ENCODE measurements at regions not wholly inside any gene's neighbourhood (a gene's known extent, or its start where the extent isn't known, plus 50 kb on each side); places are given as distances from the start of the nearest gene placed in this dataset.

GRCh38 chr2:60377825-60378224 is 175.6 kb downstream of the BCL11A start:
- no peak for TF ChIP-seq CTCF (IDR thresholded peaks at IDR 0.05)
- H3K36me3 Mint-ChIP-seq (ENCODE audit: low read depth) = no peaks in the 10 kb centered on the region
- no peak overlapping the region for H3K4me3 Mint-ChIP-seq
- H3K9me3 Mint-ChIP-seq = peaks cover 3% of the 10 kb centered on the region
- no peak overlapping the region for H3K27ac Mint-ChIP-seq
- no peaks in the 10 kb centered on the region for H3K4me1 Mint-ChIP-seq (ENCODE audit: low read depth)
- H3K27me3 Mint-ChIP-seq (ENCODE audit: insufficient read depth) = peaks cover 4% of the 10 kb centered on the region
- no peak for DNase-seq

GRCh38 chr2:60376252-60376651 is 177.2 kb downstream of the BCL11A start:
- no peak for DNase-seq
- TF ChIP-seq CTCF (IDR thresholded peaks at IDR 0.05) = no peak
- H3K9me3 Mint-ChIP-seq = no peaks in the 10 kb centered on the region; the same call in none of the 2 replicates
- H3K4me3 Mint-ChIP-seq = no peak overlapping the region
- H3K4me1 Mint-ChIP-seq (ENCODE audit: low read depth) = no peaks in the 10 kb centered on the region
- H3K27me3 Mint-ChIP-seq (ENCODE audit: insufficient read depth) = peaks cover 2% of the 10 kb centered on the region; the same call in 1 of the 2 replicates
- H3K36me3 Mint-ChIP-seq (ENCODE audit: low read depth) = no peaks in the 10 kb centered on the region
- no peak overlapping the region for H3K27ac Mint-ChIP-seq

GRCh38 chr2:60371681-60372080 is 181.8 kb downstream of the BCL11A start:
- DNase-seq = no peak
- no peaks in the 10 kb centered on the region for H3K36me3 Mint-ChIP-seq (ENCODE audit: low read depth)
- no peak for TF ChIP-seq CTCF (IDR thresholded peaks at IDR 0.05)
- peaks cover 4% of the 10 kb centered on the region; the same call in 1 of the 2 replicates for H3K27me3 Mint-ChIP-seq (ENCODE audit: insufficient read depth)
- no peak overlapping the region for H3K27ac Mint-ChIP-seq
- no peak overlapping the region for H3K4me3 Mint-ChIP-seq
- no peaks in the 10 kb centered on the region for H3K4me1 Mint-ChIP-seq (ENCODE audit: low read depth)
- peaks cover under 1% of the 10 kb centered on the region; the same call in 1 of the 2 replicates for H3K9me3 Mint-ChIP-seq

GRCh38 chr2:60371219-60371618 is 182.2 kb downstream of the BCL11A start:
- no peak for DNase-seq
- TF ChIP-seq CTCF (IDR thresholded peaks at IDR 0.05) = no peak
- Mint-ChIP-seq H3K27me3 (ENCODE audit: insufficient read depth) (peaks cover 4% of the 10 kb centered on the region; the same call in 1 of the 2 replicates), H3K4me3 (no peak overlapping the region), H3K36me3 (ENCODE audit: low read depth) (no peaks in the 10 kb centered on the region), H3K27ac (no peak overlapping the region), H3K4me1 (ENCODE audit: low read depth) (no peaks in the 10 kb centered on the region), H3K9me3 (peaks cover 4% of the 10 kb centered on the region; the same call in 1 of the 2 replicates)

GRCh38 chr2:60370814-60371213 is 182.6 kb downstream of the BCL11A start:
- H3K9me3 Mint-ChIP-seq = peaks cover 4% of the 10 kb centered on the region; the same call in 1 of the 2 replicates
- peaks cover 4% of the 10 kb centered on the region; the same call in 1 of the 2 replicates for H3K27me3 Mint-ChIP-seq (ENCODE audit: insufficient read depth)
- DNase-seq = no peak
- no peaks in the 10 kb centered on the region for H3K36me3 Mint-ChIP-seq (ENCODE audit: low read depth)
- H3K4me1 Mint-ChIP-seq (ENCODE audit: low read depth) = no peaks in the 10 kb centered on the region
- no peak overlapping the region for H3K27ac Mint-ChIP-seq
- no peak for TF ChIP-seq CTCF (IDR thresholded peaks at IDR 0.05)
- H3K4me3 Mint-ChIP-seq = no peak overlapping the region

GRCh38 chr2:60368456-60368855 is 185.0 kb downstream of the BCL11A start:
- TF ChIP-seq CTCF (IDR thresholded peaks at IDR 0.05) = no peak
- peaks cover 7% of the 10 kb centered on the region for H3K27me3 Mint-ChIP-seq (ENCODE audit: insufficient read depth)
- no peak for DNase-seq
- H3K36me3 Mint-ChIP-seq (ENCODE audit: low read depth) = no peaks in the 10 kb centered on the region
- peaks cover 4% of the 10 kb centered on the region; the same call in 1 of the 2 replicates for H3K9me3 Mint-ChIP-seq
- H3K4me3 Mint-ChIP-seq = no peak overlapping the region
- no peak overlapping the region for H3K27ac Mint-ChIP-seq
- H3K4me1 Mint-ChIP-seq (ENCODE audit: low read depth) = no peaks in the 10 kb centered on the region

Data from HFFc6 (cell line).